GM18520 (cell line): ENCODE measurements at regions not wholly inside any gene's neighbourhood (a gene's known extent, or its start where the extent isn't known, plus 50 kb on each side); places are given as distances from the start of the nearest gene placed in this dataset.
A peak's percentile ranks its signal among the peaks of the same experiment; 100 is the strongest.
"Not testable (repeated sequence)": the region's sequence is repeated elsewhere in the genome, so short reads cannot be mapped to it uniquely, and the experiment has no call there.

Source experiments
- ATAC-seq: cut with Tn5 transposase; IDR thresholded peaks from one replicate; pipeline ENCODE4 v1.9.1; 2021; ENCODE audit not compliant: unreplicated experiment

DNA sequence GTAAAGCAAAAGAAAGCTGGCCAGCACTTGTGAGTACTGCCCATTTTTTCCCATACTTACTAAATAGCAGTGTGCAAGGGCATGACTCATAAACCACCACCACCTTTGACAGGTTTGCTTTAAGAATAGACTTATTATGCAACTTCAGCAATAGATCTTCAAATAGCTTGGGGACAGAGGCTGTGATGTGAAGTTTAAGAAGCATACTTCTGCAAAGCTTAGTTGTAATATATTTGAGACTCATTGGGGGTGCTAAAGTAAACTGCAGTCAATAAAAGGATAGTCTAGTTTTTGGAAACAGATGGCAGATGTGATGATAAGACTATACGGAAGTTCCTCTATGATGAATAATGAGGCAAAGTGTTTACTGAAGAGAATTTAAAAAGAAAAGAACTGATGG lies 210.0 kb downstream of the PLA2G4A start:
- ATAC-seq, result peak; percentile 43

- no peak for ATAC-seq
These were observed 212.4 kb downstream of the PLA2G4A start for GRCh38 chr1:187041104-187041503.

DNA sequence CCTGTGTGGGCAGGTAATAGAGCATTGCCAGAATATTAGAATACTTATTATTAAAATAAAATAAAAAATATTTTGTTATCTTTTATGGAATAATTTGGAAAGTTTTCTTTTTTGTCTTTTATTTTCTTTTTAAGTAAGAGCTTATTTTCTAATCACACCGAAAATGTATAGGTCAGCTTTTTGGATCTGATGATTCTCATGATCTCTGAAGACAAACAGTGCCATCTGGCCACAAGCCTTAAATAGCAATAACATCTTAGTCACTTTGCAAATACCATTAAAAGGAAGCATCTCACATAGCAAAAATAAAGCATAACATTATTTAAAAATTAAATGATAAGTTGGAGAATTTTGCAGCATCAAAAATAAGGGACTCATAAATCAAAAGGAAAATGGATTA lies 213.8 kb downstream of the PLA2G4A start:
- ATAC-seq, result no peak

- ATAC-seq, result not testable (repeated sequence)
These were observed 214.7 kb downstream of the PLA2G4A start for GRCh38 chr1:187043433-187043832.

GRCh38 chr1:187044411-187044810 lies 215.7 kb downstream of the PLA2G4A start:
- ATAC-seq, result no peak

- ATAC-seq, result no peak
These were observed 216.6 kb downstream of the PLA2G4A start for GRCh38 chr1:187045371-187045770.

DNA sequence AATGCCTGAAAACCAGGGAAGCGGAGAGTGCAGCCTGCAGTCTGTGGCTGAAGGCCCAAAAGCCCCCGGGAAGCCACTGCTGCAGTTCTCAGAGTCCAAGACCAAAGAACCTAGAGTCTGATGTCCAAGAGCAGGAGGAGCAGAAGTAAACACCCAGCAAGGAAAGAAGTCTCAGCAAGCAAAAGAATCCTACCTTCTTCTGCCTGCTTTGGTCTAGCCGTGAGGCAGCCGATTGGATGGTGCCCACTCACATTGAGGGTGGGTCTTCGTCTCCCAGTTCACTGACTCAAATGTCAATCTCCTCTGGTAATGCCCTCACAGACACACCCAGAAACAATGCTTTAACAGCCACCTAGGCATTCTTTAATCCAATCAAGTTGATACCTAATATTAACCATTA lies 217.5 kb downstream of the PLA2G4A start:
- no peak for ATAC-seq

DNA sequence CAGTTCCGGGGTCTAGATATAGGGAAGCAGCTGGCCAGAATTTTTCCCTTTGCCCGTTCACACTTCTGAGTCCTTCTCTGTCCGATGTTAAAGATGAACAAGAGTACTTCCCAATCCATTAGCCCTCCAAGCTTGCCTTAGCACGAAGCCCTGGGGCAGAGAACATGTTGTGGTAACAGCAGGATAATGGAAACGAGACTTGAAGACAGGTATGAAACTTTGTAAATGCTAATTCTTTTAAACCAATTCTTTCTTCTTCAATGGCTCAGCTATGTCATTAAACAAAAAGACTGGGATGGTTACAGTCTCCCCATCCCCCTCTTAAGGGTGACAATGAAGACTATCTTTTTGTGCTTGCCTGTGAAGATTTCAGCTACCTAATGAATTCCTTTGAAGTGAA lies 218.5 kb downstream of the PLA2G4A start:
- no peak for ATAC-seq

GRCh38 chr1:187051618-187052232 lies 223.0 kb downstream of the PLA2G4A start:
- peak; percentile 71 for ATAC-seq

- ATAC-seq, result no peak
These were observed 225.1 kb downstream of the PLA2G4A start for GRCh38 chr1:187053876-187054275.

DNA sequence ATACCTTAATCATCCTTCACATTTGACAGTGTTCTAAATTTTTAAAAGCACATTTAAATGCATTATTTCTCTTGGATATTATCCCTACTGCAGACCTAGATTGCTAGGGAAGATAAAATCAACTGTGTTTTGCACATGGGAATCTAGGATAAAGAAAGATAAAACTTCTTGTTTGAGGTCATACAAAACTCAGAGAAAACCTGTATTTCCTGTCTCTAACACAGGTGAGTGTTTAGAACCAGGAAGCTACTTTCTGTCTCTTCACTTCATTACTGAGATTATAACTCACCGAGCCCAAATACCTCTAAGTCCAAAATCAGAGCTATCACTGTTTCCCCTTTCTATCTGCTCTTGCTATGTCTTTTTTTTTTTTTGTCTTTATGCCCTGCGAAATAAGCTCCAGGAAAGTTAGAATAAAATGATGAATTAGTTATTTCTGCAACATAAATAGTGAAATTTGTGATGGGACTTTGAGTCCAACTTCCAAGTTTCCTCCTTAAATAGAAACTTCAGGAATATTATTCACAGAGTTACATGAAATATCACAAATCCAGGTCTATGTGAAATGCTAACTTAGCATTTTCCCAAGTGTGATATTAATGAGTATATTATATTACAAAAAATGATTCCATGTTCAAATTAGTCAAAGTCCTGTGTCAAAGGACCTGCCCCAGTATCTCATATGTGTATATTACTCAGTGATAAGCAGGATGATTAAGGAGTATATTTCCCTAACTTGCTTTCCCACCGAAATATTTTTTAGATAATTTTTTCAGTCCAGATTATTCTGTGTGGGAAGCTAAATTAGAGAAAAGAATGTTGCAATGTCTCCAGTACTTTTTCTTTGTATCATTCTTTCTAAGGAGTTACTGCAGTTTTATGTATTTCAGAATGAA lies 226.4 kb downstream of the PLA2G4A start:
- no peak for ATAC-seq

DNA sequence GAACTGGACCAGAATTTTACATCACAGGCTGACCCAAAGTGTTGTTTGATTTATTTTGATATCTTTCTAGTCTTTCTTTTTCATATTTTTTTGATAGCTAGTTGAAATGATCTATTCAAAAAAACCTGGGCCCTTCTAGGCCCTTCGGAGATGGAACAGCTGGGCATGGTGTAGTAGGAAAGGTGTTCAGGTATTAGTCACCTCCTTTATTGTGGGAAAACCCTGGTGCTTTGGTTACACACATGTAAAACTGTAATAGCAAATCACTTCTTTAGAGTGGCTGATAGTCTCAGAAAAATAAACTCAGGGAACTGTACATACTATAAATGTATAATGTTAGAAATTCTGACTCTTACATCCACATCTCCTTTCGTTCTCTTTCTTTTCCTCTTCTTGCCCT lies 234.5 kb downstream of the PLA2G4A start:
- ATAC-seq, result no peak

DNA sequence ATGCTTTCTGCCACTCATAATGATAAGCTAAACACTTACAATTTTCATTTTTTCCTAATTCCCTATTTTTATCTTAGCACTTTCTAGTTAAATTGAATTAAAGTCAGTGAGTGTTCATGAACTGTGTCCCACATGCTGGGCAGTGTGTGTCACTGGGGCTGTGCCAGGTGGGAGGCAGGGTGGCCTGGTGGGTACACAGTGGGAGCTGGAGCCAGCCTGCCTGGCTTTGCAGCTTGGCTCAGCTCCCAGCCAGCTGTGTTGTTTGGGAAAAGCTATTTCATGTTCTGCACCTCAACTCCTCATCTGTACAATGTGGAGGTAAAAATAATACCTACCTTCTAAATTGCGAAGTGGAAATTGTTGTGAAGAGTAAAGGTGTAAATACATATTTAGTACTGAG lies 238.4 kb downstream of the PLA2G4A start:
- ATAC-seq, result no peak

DNA sequence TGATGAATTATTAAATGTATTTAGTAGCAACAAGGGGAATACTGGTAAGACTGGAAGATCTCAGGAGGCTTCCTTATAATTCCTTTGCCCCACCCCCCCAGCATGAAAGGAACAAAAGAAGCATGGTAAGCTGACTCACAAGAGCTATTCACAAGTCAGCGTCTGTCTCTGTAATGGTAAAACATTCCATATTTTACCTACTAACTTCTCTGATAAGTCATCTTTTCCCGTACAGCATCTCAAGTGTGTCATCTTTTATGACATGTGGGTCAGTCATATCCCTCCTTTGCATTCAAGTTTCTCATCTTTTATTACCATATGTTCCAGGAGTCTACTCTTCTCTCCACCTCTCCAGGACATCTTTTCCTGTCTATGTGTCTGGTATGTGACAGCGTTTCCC lies 241.3 kb downstream of the PLA2G4A start:
- no peak for ATAC-seq

DNA sequence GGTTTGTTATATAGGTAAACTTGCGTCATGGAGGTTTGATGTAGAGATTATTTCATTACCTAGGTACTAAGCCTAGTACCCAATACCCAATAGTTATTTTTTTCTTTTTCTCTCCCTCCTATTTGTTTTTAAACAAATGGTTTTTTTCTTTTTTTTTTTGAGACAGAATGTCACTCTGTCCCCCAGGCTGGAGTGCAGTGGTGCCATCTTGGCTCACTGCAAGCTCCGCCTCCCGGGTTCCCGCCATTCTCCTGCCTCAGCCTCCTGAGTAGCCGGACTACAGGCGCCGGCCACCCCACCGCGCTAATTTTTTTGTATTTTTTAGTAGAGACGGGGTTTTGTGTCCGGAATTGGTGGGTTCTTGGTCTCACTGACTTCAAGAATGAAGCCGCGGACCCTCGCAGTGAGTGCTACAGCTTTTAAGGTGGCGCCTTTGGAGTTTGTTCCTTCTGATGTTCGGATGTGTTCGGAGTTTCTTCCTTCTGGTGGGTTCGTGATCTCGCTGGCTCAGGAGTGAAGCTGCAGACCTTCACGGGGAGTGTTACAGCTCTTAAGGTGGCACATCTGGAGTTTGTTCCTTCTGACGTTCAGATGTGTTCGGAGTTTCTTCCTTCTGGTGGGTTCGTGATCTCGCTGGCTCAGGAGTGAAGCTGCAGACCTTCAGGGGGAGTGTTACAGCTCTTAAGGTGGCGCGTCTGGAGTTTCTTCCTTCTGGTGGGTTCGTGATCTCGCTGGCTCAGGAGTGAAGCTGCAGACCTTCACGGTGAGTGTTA lies 243.7 kb downstream of the PLA2G4A start:
- ATAC-seq, result peak; percentile 48

GRCh38 chr1:187073035-187073560 lies 244.3 kb downstream of the PLA2G4A start:
- ATAC-seq, result peak; percentile 27

GRCh38 chr1:187073634-187074245 lies 245.0 kb downstream of the PLA2G4A start:
- ATAC-seq, result not testable (repeated sequence)

DNA sequence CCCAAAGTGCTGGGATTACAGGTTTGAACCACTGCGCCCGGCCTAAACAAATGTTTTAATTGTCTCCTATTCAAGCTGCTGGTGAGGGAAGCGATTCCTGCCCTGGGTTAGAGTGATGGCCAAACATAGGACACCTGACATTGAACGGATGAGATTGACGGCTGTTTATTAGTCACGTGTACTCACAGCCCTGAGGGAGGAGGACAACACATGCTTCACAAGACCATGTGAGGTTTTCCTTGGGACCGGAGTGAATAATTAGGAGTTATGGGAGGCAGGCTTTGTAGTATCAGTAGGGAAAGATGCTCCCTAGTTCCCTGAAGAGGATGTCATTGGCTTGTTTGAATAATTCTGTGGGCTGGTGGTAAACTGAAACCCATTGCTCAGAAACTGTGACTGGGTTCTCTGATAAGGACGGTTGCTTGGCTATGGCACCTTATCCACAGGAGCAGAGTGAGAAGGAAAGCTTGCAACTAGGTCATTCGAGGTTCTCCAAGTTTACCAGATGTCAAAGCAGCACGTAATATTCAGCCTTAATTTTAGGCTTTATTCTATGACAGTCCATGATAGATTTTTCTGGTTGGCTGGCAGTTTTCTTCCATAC lies 245.8 kb downstream of the PLA2G4A start:
- no peak for ATAC-seq

DNA sequence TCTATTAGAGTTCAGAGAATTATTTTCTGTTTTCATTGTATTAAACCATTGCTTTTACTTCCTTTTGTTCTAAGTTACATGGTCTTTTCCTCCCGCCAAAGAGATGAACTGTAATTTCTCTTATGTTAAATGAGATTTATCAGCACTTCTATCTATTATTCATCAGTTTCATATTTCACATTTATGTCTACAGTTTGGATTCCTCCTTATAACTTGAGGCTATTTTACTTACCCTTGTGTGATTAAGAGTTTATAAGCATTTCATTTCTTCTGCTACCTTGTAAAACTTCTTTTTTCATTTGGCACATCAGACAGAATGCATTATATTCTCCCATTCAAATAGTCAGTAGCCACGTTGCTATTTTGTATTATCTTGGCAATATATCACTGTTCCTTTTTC lies 248.2 kb downstream of the PLA2G4A start:
- no peak for ATAC-seq

DNA sequence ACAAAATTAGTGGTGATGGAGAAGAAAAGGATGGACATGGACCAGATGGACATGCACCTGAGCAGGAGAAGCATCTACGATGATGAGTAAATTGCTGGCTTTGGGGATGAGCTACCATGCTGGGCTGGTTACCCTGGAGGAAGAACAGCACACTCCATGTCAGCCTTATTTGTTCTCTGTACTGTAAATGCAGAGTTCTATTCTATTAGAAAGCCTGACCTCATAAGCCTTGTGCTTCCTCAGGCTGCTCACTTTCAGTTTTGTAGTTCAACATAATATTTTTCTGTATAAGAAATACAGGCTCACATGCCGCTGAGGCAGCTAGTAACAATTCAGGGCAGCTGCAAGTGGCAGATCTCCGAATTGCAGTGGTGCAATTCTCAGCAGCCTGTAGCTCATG lies 249.6 kb downstream of the PLA2G4A start:
- ATAC-seq, result no peak

DNA sequence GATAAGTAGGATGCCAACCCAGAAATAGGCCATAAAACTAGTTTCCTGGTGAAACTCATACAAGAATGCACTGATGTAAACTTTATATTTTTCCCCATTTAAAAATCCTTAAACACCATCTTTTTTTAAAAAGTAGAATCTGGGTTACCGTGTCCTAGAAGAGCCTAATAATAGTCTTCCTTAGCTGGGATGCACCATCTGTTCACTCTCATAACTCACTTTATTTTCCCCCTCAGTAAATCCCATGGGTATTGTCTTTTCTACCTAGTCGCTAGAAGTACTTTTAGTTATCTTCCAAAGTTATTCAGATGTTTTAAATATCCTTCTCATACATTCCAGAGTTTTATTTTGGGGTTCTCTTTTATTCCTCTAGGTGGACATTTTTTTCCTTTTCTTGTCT lies 250.2 kb downstream of the PLA2G4A start:
- no peak for ATAC-seq
